Natural killer cell (primary cell): ENCODE measurements at regions not wholly inside any gene's neighbourhood (a gene's known extent, or its start where the extent isn't known, plus 50 kb on each side); places are given as distances from the start of the nearest gene placed in this dataset.

Experiments
- ATAC-seq, 3 donors: fragments of 150-1000 bp in 2 of 3; fragments of 200-7000 bp in 1 of 3; cut with Tn5 transposase; 1 replicate in 1 of 3; 2 replicates in 2 of 3; pipeline ENCODE4 v1.10.0; 2021; ENCODE audit warnings: mild to moderate bottlenecking in 2 of 3, moderate library complexity in 2 of 3
- DNase-seq, 2 donors: peaks; one replicate each; pipeline versions ENCODE4 v3.0.0 to v3.0.0-alpha.2; 2013 to 2021; ENCODE audit warnings: mixed read lengths in 1 of 2
- H3K27ac ChIP-seq: one replicate; pipeline ENCODE4 v1.5.1; 2013; ENCODE audit warnings: mild to moderate bottlenecking, low read length
- H3K27me3 ChIP-seq: one replicate; pipeline ENCODE4 v1.6.1; 2013; ENCODE audit warnings: low read length; ENCODE audit not compliant: control insufficient read depth, insufficient read depth
- H3K36me3 ChIP-seq: one replicate; pipeline ENCODE4 v1.6.1; 2013; ENCODE audit warnings: low read length; ENCODE audit not compliant: control insufficient read depth, insufficient read depth
- H3K4me1 ChIP-seq: one replicate; pipeline ENCODE4 v1.6.1; 2013; ENCODE audit warnings: low read length; ENCODE audit not compliant: control insufficient read depth, insufficient read depth
- H3K4me3 ChIP-seq: one replicate; pipeline ENCODE4 v1.5.1; 2013; ENCODE audit warnings: low read length
- H3K9me3 ChIP-seq: one replicate; pipeline ENCODE4 v1.6.1; 2013; ENCODE audit warnings: low read length; ENCODE audit not compliant: control insufficient read depth, insufficient read depth
- H3K27ac Mint-ChIP-seq, 2 donors: one replicate each; pipeline ENCODE4 v1.8.0; 2022; ENCODE audit warnings: mild to moderate bottlenecking in 2 of 2, mixed read lengths in 2 of 2, moderate library complexity in 1 of 2
- H3K27me3 Mint-ChIP-seq, 2 donors: one replicate each; pipeline ENCODE4 v1.8.0; 2022; ENCODE audit warnings: low read depth in 2 of 2, mixed read lengths in 2 of 2
- H3K36me3 Mint-ChIP-seq: one replicate; pipeline ENCODE4 v1.8.0; 2022; ENCODE audit warnings: mixed read lengths
- H3K4me1 Mint-ChIP-seq, 2 donors: one replicate each; pipeline ENCODE4 v1.8.0; 2022; ENCODE audit warnings: mixed read lengths in 2 of 2
- H3K4me3 Mint-ChIP-seq: one replicate; pipeline ENCODE4 v1.8.0; 2022; ENCODE audit warnings: mild to moderate bottlenecking, moderate library complexity, mixed read lengths
- H3K9me3 Mint-ChIP-seq, 2 donors: one replicate each; pipeline ENCODE4 v1.8.0; 2022; ENCODE audit warnings: mixed read lengths in 2 of 2
- CTCF ChIP-seq: fragments of 200-600 bp; IDR thresholded peaks from one replicate; pipeline ENCODE4 v1.8.0; 2022; ENCODE audit warnings: antibody characterized with exemption
- WGBS: methylation state at CpG from one replicate; pipeline ENCODE4 v1.1.7; 2013; ENCODE audit warnings: missing lambda C conversion rate; ENCODE audit not compliant: insufficient coverage; 5-methylcytosine and 5-hydroxymethylcytosine counted together
- intact Hi-C: fragments of 100-400 bp; cut with micrococcal nuclease; formaldehyde crosslinking; loops from one replicate; pipeline ENCODE4 v1.14.2; 2022

- intact Hi-C loops: no loop called here
- DNase-seq (no peak), ATAC-seq (no peak)
- no peaks in the 10 kb centered on the region for H3K36me3 Mint-ChIP-seq
- Histone ChIP-seq H3K36me3 (no peaks in the 10 kb centered on the region), H3K9me3 (no peaks in the 10 kb centered on the region), H3K27ac (no peak overlapping the region), H3K4me1 (no peaks in the 10 kb centered on the region), H3K4me3 (no peak overlapping the region), H3K27me3 (no peaks in the 10 kb centered on the region)
- no peaks in the 10 kb centered on the region for H3K4me1 Mint-ChIP-seq
- no peaks in the 10 kb centered on the region for H3K27me3 Mint-ChIP-seq
- no peak overlapping the region for H3K4me3 Mint-ChIP-seq
- no peak for TF ChIP-seq CTCF
- H3K27ac Mint-ChIP-seq: no peak overlapping the region
- WGBS: 100% methylated on average over 2 of the region's 2 CpGs
- peaks cover 6 to 21% of the 10 kb centered on the region in 2 donors for H3K9me3 Mint-ChIP-seq
Observed at GRCh38 chr18:71021030-71021362, 732.2 kb downstream of the SOCS6 start.

DNA sequence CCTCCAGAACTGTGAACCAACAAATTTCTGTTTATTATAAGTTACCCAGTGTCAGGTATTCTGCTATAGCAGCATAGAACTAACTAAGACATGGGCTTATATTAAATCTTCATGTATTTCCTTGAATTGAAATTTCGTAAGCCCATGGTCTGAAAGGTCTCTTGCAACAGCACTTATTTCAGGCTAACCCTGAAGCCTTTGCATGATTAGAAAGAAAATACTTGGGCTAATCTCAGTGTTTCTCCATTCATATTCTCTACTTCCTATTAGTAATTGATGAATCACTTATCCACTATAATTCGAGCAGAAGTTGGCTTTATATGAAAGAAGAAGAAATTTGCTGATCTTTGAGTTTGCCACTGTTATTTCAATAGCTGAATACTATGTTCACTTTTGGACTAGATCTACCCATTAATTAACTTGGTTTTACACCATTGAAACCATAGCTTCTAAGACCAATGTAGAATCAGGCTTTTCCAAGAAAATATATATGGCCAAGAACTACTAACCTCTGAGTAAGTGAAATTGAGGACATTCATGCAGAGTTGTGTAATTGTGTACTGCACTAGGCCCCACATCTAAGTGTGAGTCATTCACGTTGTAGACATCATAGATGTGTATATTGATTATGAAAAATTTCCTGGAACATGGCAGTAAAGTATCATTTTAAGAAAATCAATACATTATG lies 731.6 kb downstream of the SOCS6 start:
- Mint-ChIP-seq H3K4me1 (no peaks in the 10 kb centered on the region), H3K27me3 (no peaks in the 10 kb centered on the region), H3K36me3 (no peaks in the 10 kb centered on the region), H3K9me3 (peaks cover 6 to 19% of the 10 kb centered on the region in 2 donors), H3K27ac (no peak overlapping the region), H3K4me3 (no peak overlapping the region)
- Histone ChIP-seq H3K4me1 (no peaks in the 10 kb centered on the region), H3K27ac (no peak overlapping the region), H3K27me3 (no peaks in the 10 kb centered on the region), H3K4me3 (no peak overlapping the region), H3K9me3 (no peaks in the 10 kb centered on the region), H3K36me3 (no peaks in the 10 kb centered on the region)
- TF ChIP-seq CTCF: no peak
- ATAC-seq (no peak), DNase-seq (no peak)
- intact Hi-C loops: no loop called here
- WGBS: 86% methylated on average over 1 of the region's 3 CpGs

DNA sequence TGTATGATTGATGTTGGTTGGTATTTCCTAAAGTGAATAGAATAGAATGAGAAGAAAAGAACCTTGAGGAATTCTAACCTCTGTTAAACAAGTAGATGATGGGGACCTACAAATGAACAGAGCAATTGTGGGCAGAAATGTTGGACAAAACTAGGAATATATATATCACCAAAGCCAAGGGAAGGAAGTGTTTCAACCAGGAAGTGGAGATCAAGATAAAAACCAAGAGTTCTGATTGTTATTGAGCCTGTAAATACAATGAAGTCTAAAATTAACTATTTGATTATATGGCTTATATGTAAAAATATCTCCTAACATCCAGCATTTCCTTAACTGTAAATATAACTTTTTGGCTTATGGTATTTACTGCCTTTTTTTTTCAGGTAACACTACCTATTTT lies 730.0 kb downstream of the SOCS6 start:
- no peaks in the 10 kb centered on the region for H3K4me1 Mint-ChIP-seq
- H3K4me1 ChIP-seq: no peaks in the 10 kb centered on the region
- H3K36me3 ChIP-seq: no peaks in the 10 kb centered on the region
- no peaks in the 10 kb centered on the region for H3K27me3 ChIP-seq
- H3K27ac Mint-ChIP-seq: no peak overlapping the region
- H3K27ac ChIP-seq: no peak overlapping the region
- no peaks in the 10 kb centered on the region for H3K27me3 Mint-ChIP-seq
- H3K9me3 Mint-ChIP-seq: peaks cover 11 to 22% of the 10 kb centered on the region in 2 donors
- H3K36me3 Mint-ChIP-seq: no peaks in the 10 kb centered on the region
- no peak for ATAC-seq
- no peak overlapping the region for H3K4me3 Mint-ChIP-seq
- intact Hi-C loops: no loop called here
- TF ChIP-seq CTCF: no peak
- no peaks in the 10 kb centered on the region for H3K9me3 ChIP-seq
- no peak for DNase-seq
- H3K4me3 ChIP-seq: no peak overlapping the region

- Histone ChIP-seq H3K36me3 (no peaks in the 10 kb centered on the region), H3K27ac (no peak overlapping the region), H3K4me1 (no peaks in the 10 kb centered on the region), H3K4me3 (no peak overlapping the region), H3K9me3 (no peaks in the 10 kb centered on the region), H3K27me3 (no peaks in the 10 kb centered on the region)
- ATAC-seq (no peak), DNase-seq (no peak)
- peaks cover 7% of the 10 kb centered on the region for H3K36me3 Mint-ChIP-seq
- no peaks in the 10 kb centered on the region for H3K27me3 Mint-ChIP-seq
- H3K9me3 Mint-ChIP-seq: peaks cover 7 to 11% of the 10 kb centered on the region in 2 donors
- H3K4me1 Mint-ChIP-seq: no peaks in the 10 kb centered on the region
- no peak overlapping the region for H3K27ac Mint-ChIP-seq
- 93% methylated on average over 1 of the region's 1 CpG for WGBS
- no peak for TF ChIP-seq CTCF
- no peak overlapping the region for H3K4me3 Mint-ChIP-seq
- intact Hi-C loops: no loop called here
Observed at GRCh38 chr18:71012789-71013188, 723.9 kb downstream of the SOCS6 start.
